DND-41 (cell line): ENCODE measurements at regions not wholly inside any gene's neighbourhood (a gene's known extent, or its start where the extent isn't known, plus 50 kb on each side); places are given as distances from the start of the nearest gene placed in this dataset.

ENCODE experiments used
- ATAC-seq: fragments of 200-7000 bp; cut with Tn5 transposase; 3 replicates; pipeline ENCODE4 v1.9.1; 2021; ENCODE audit warnings: low read depth; ENCODE audit not compliant: insufficient read depth
- DNase-seq: peaks from one replicate; pipeline ENCODE4 v3.0.0-alpha.2; 2020
- H2AFZ ChIP-seq: 2 replicates; pipeline ENCODE4 v1.6.0; 2012; ENCODE audit warnings: low read depth, low read length
- H3K27ac ChIP-seq: 2 replicates; pipeline ENCODE4 v1.5.1; 2012; ENCODE audit warnings: low read length, inconsistent platforms
- H3K27me3 ChIP-seq: fragments of 200-600 bp; sonication (generic); 2 replicates; pipeline ENCODE4 v1.6.0; 2012; ENCODE audit warnings: low read length, mild to moderate bottlenecking, inconsistent platforms; ENCODE audit not compliant: insufficient read depth, poor library complexity
- H3K36me3 ChIP-seq: 2 replicates; pipeline ENCODE4 v1.5.1; 2012; ENCODE audit warnings: low read length, inconsistent platforms; ENCODE audit not compliant: insufficient read depth
- H3K4me1 ChIP-seq: 2 replicates; pipeline ENCODE4 v1.5.1; 2012; ENCODE audit warnings: mild to moderate bottlenecking, low read length; ENCODE audit not compliant: insufficient read depth
- H3K4me2 ChIP-seq: 2 replicates; pipeline ENCODE4 v1.6.0; 2012; ENCODE audit warnings: mild to moderate bottlenecking, moderate library complexity, low read length, inconsistent platforms; ENCODE audit not compliant: insufficient read depth
- H3K4me3 ChIP-seq, 2 experiments: fragments of 200-600 bp in 1 of 2; shearing (Covaris generic) in 1 of 2; 2 replicates each; pipeline ENCODE4 v1.5.1; 2012 to 2016; ENCODE audit warnings: inconsistent platforms in 2 of 2, low read length in 2 of 2, mild to moderate bottlenecking in 2 of 2, low read depth in 1 of 2, moderate library complexity in 1 of 2
- H3K79me2 ChIP-seq: 2 replicates; pipeline ENCODE4 v1.6.0; 2012; ENCODE audit warnings: low read length, inconsistent platforms; ENCODE audit not compliant: insufficient read depth
- H3K9ac ChIP-seq: 2 replicates; pipeline ENCODE4 v1.6.0; 2012; ENCODE audit warnings: low read depth, mild to moderate bottlenecking, inconsistent platforms, low read length, moderate library complexity
- H3K9me3 ChIP-seq: 2 replicates; pipeline ENCODE4 v1.5.1; 2012; ENCODE audit warnings: low read length, moderate library complexity, mild to moderate bottlenecking, inconsistent platforms; ENCODE audit not compliant: insufficient read depth, severe bottlenecking
- H4K20me1 ChIP-seq: 2 replicates; pipeline ENCODE4 v1.6.0; 2012; ENCODE audit warnings: low read length; ENCODE audit not compliant: insufficient read depth
- EZH2 ChIP-seq: IDR thresholded peaks from 3 replicates; pipeline ENCODE4 v1.6.1; 2012; ENCODE audit warnings: borderline replicate concordance, low read depth, mild to moderate bottlenecking, moderate library complexity, low read length, inconsistent platforms; ENCODE audit not compliant: severe bottlenecking
- TF ChIP-seq, protein P1 (sequence below): IDR thresholded peaks from 2 replicates; pipeline ENCODE4 v1.5.1; 2012; ENCODE audit warnings: borderline replicate concordance, low read length, moderate library complexity, mild to moderate bottlenecking; ENCODE audit not compliant: poor library complexity, severe bottlenecking; ENCODE audit errors: extremely low read depth

DNA sequence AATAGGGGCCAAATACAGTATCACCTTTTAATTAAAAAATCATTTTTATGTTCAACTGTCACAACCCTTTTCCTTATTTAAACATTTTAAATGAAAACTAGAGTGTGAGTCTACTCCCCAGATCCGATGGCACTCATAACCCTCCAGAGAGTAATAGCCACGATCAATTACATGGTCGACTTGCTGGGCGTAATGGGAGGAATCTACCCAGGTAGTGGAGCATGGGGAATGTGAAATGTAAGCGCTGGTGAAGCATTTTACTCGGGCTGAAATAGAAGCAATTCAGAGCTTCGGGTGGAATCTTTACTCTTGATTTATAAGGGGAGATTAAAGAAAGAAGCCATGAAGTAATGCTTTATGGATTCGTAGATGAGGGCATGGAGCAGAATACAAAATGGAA lies 321.9 kb downstream of the ACTR3B start:
- no peak for DNase-seq
- H3K79me2 ChIP-seq, result no peaks in the 10 kb centered on the region
- ATAC-seq, result no peak
- no peak overlapping the region for H3K4me2 ChIP-seq
- H3K4me3 ChIP-seq, result no peak overlapping the region
- H3K27me3 ChIP-seq, result no peaks in the 10 kb centered on the region
- H3K27ac ChIP-seq, result no peak overlapping the region
- TF ChIP-seq, protein P1, sequence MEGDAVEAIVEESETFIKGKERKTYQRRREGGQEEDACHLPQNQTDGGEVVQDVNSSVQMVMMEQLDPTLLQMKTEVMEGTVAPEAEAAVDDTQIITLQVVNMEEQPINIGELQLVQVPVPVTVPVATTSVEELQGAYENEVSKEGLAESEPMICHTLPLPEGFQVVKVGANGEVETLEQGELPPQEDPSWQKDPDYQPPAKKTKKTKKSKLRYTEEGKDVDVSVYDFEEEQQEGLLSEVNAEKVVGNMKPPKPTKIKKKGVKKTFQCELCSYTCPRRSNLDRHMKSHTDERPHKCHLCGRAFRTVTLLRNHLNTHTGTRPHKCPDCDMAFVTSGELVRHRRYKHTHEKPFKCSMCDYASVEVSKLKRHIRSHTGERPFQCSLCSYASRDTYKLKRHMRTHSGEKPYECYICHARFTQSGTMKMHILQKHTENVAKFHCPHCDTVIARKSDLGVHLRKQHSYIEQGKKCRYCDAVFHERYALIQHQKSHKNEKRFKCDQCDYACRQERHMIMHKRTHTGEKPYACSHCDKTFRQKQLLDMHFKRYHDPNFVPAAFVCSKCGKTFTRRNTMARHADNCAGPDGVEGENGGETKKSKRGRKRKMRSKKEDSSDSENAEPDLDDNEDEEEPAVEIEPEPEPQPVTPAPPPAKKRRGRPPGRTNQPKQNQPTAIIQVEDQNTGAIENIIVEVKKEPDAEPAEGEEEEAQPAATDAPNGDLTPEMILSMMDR, result no peak
- no peak for TF ChIP-seq EZH2
- no peaks in the 10 kb centered on the region for H4K20me1 ChIP-seq
- H3K9ac ChIP-seq, result no peak overlapping the region
- no peaks in the 10 kb centered on the region for H3K9me3 ChIP-seq
- H2AFZ ChIP-seq, result no peak overlapping the region
- H3K36me3 ChIP-seq, result no peaks in the 10 kb centered on the region
- H3K4me1 ChIP-seq, result no peaks in the 10 kb centered on the region

DNA sequence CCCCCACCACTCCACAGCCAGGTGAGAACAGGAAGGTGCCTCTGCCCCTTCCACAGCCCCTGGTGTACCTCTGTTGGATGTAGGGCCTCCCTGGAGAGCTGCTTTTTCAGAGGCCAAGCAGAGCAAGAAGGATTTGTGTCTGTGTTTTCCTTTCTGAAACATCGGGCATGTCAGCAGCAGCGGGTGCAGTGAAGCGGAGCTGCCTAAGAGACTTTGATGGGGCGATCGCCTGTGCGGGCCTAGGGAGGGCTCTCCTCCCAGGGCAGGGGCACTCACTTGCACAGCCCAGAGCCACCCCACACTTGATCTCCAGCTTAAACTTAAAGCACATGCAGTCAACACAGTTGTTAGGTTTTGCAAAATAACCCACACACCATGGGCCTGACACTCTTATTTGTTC lies 324.7 kb downstream of the ACTR3B start:
- Histone ChIP-seq H3K27ac (no peak overlapping the region), H3K4me2 (no peak overlapping the region), H3K9me3 (no peaks in the 10 kb centered on the region), H3K36me3 (no peaks in the 10 kb centered on the region), H2AFZ (no peak overlapping the region), H3K27me3 (no peaks in the 10 kb centered on the region), H3K4me1 (no peaks in the 10 kb centered on the region), H4K20me1 (no peaks in the 10 kb centered on the region), H3K4me3 (no peak overlapping the region), H3K9ac (no peak overlapping the region), H3K79me2 (no peaks in the 10 kb centered on the region)
- ATAC-seq (no peak), DNase-seq (no peak)
- no peak for TF ChIP-seq EZH2
- TF ChIP-seq, protein P1, result no peak

- no peak for TF ChIP-seq EZH2
- TF ChIP-seq, protein P1, result no peak
- no peak overlapping the region for H3K4me2 ChIP-seq
- no peaks in the 10 kb centered on the region for H3K27me3 ChIP-seq
- no peaks in the 10 kb centered on the region for H3K9me3 ChIP-seq
- no peak for ATAC-seq
- no peak overlapping the region for H3K4me3 ChIP-seq
- no peak for DNase-seq
- H4K20me1 ChIP-seq, result no peaks in the 10 kb centered on the region
- H3K27ac ChIP-seq, result no peak overlapping the region
- H3K9ac ChIP-seq, result no peak overlapping the region
- H2AFZ ChIP-seq, result no peak overlapping the region
- no peaks in the 10 kb centered on the region for H3K4me1 ChIP-seq
- no peaks in the 10 kb centered on the region for H3K36me3 ChIP-seq
- no peaks in the 10 kb centered on the region for H3K79me2 ChIP-seq
Measured at GRCh38 chr7:153087498-153087897, 327.9 kb downstream of the ACTR3B start.

DNA sequence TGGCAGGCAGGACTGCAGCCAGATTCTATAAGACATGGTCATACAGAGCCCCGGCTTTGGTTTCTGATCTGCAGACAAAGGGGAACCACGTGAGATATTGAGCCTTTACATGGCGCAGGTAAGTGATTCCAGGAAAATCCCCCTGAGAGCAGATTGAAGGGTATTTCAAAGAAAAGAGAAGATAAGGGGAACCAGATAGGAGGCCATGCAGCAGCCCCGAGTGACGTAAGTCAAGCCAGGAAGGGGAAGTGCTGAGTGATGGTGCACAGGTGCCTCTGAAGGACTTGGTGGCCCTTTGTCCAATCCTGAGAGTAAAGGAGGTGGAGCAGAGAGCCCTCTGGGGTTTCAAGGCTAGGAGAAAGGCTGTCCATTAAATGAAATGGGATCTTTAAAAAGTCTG lies 329.0 kb downstream of the ACTR3B start:
- Histone ChIP-seq H3K27ac (no peak overlapping the region), H2AFZ (no peak overlapping the region), H3K4me3 (no peak overlapping the region), H3K4me2 (no peak overlapping the region), H3K4me1 (no peaks in the 10 kb centered on the region), H3K27me3 (no peaks in the 10 kb centered on the region), H3K79me2 (no peaks in the 10 kb centered on the region), H3K9ac (no peak overlapping the region), H4K20me1 (no peaks in the 10 kb centered on the region), H3K36me3 (no peaks in the 10 kb centered on the region), H3K9me3 (no peaks in the 10 kb centered on the region)
- ATAC-seq, result no peak
- DNase-seq, result no peak
- no peak for TF ChIP-seq EZH2
- TF ChIP-seq, protein P1, result no peak
